Neural crest cell (in vitro differentiated cells): ENCODE measurements at regions not wholly inside any gene's neighbourhood (a gene's known extent, or its start where the extent isn't known, plus 50 kb on each side); places are given as distances from the start of the nearest gene placed in this dataset.
A peak's percentile ranks its signal among the peaks of the same experiment; 100 is the strongest.

ENCODE experiments used
- DNase-seq: peaks from one replicate; pipeline ENCODE4 v3.0.0; 2021; ENCODE audit warnings: low read depth, mixed read lengths, low spot score
- H3K27ac Mint-ChIP-seq: one replicate; pipeline ENCODE4 v1.8.0; 2021; ENCODE audit warnings: mild to moderate bottlenecking, mixed read lengths; ENCODE audit not compliant: unreplicated experiment
- H3K27me3 Mint-ChIP-seq: 2 replicates; pipeline ENCODE4 v1.8.0; 2021; ENCODE audit warnings: low read depth, mild to moderate bottlenecking, mixed read lengths
- H3K36me3 Mint-ChIP-seq: 2 replicates; pipeline ENCODE4 v1.8.0; 2021; ENCODE audit warnings: low read depth, mild to moderate bottlenecking, mixed read lengths
- H3K4me1 Mint-ChIP-seq: 2 replicates; pipeline ENCODE4 v1.8.0; 2021; ENCODE audit warnings: mixed read lengths
- H3K4me3 Mint-ChIP-seq: one replicate; pipeline ENCODE4 v1.8.0; 2021; ENCODE audit warnings: mild to moderate bottlenecking, mixed read lengths
- H3K9me3 Mint-ChIP-seq: 2 replicates; pipeline ENCODE4 v1.8.0; 2021; ENCODE audit warnings: mixed read lengths
- CTCF ChIP-seq: fragments of 200-600 bp; sonication (generic); conservative IDR thresholded peaks from 2 replicates; pipeline ENCODE4 v1.5.0; 2021; ENCODE audit warnings: antibody characterized with exemption, mild to moderate bottlenecking

GRCh38 chr1:232101231-232101630 lies 474.6 kb downstream of the DISC1 start:
- TF ChIP-seq CTCF: no peak
- Mint-ChIP-seq H3K36me3 (peaks cover 11% of the 10 kb centered on the region), H3K4me1 (peaks cover 18% of the 10 kb centered on the region), H3K4me3 (no peak overlapping the region), H3K27ac (no peak overlapping the region), H3K9me3 (peaks cover 9% of the 10 kb centered on the region), H3K27me3 (no peaks in the 10 kb centered on the region)
- DNase-seq: no peak

GRCh38 chr1:232096751-232097150 lies 470.2 kb downstream of the DISC1 start:
- Mint-ChIP-seq H3K4me1 (peaks cover 6% of the 10 kb centered on the region), H3K9me3 (peaks cover 9% of the 10 kb centered on the region), H3K27me3 (no peaks in the 10 kb centered on the region), H3K4me3 (no peak overlapping the region), H3K36me3 (peaks cover 11% of the 10 kb centered on the region), H3K27ac (peak overlapping the region; percentile 31)
- DNase-seq: no peak
- no peak for TF ChIP-seq CTCF
